HG03460 (cell line): ENCODE measurements at regions not wholly inside any gene's neighbourhood (a gene's known extent, or its start where the extent isn't known, plus 50 kb on each side); places are given as distances from the start of the nearest gene placed in this dataset.
"Not testable (repeated sequence)": the region's sequence is repeated elsewhere in the genome, so short reads cannot be mapped to it uniquely, and the experiment has no call there.

ENCODE experiments used
- ATAC-seq: cut with Tn5 transposase; IDR thresholded peaks from one replicate; pipeline ENCODE4 v1.9.1; 2021; ENCODE audit not compliant: unreplicated experiment

DNA sequence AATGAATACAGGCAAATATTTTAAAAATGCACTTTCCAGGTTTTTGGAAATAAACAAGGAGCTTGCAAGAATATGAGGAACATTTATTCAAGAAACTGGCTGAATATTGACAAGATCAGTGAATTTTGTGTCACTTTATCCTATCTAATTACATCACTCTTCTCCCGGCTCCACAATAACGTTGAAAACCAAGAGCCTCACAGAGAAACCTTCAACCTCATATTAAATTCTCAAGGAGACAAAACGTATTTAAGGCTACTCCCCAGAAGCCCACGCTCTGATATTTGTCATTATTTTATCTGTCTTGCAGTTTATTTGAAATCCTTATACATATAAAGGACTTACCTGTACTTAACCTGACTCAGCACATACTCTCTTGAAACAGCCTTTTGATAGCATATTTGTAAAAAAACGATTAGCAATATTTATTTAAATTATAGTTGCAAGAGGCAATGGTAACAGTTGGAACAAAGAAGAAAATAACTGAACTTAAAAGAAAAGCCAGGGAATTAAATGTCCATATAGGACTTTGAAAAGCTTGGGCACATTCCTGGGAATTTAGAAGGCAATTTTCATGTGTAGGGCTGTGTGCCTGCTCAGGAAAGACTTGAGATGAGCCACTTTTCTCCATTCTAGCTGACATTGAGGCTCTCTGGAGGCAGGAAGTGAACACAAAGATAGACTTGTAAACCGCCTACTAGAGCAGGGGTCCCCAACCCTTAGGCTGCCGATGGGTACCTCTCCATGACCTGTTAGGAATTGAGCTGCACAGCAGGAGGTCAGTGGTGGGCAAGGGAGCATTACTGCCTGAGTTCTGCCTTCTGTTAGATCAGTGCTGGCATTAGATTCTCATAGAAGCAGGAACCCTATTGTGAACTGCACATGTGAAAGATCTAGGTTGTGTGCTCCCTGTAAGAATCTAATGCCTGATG lies 636.4 kb downstream of the SLC16A7 start:
- ATAC-seq, result no peak

DNA sequence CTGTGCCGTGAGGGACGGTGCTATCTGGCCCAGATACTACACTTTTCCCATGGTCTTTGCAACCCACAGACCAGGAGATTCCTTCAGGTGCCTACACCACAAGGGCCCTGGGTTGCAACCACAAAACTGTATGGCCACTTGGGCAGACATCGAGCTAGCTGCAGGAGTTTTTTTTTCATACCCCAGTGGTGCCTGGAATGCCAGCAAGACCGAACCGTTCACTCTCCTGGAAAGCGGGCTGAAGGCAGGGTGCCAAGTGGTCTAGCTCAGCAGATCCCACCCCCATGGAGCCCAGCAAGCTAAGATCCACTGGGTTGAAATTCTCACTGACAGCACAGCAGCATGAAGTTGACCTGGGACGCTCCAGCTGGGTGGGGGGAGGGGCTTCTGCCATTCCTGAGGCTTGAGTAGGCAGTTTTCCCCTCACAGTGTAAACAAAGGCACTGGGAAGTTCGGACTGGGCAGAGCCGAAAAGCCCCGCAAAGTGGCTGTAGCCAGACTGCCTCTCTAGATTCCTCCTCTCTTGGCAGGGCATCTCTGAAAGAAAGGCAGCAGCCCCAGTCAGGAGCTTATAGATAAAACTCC lies 638.9 kb downstream of the SLC16A7 start:
- not testable (repeated sequence) for ATAC-seq

DNA sequence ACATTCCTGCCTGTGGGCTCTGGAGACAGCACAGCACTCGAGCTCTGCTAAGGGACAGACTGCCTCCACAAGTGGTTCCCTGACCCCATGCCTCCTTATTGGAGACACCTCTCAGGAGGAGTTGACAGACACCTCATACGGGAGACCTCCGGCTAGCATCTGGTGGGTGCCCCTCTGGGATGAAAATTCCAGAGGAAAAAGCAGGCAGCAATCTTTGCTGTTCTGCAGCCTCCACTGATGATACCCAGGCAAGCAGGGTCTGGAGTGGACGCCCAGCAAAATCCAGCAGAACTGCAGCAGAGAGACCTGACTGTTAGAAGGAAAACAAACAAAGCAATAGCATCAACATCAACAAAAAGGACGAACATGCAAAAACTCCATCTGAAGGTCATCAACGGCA lies 639.4 kb downstream of the SLC16A7 start:
- ATAC-seq, result no peak

DNA sequence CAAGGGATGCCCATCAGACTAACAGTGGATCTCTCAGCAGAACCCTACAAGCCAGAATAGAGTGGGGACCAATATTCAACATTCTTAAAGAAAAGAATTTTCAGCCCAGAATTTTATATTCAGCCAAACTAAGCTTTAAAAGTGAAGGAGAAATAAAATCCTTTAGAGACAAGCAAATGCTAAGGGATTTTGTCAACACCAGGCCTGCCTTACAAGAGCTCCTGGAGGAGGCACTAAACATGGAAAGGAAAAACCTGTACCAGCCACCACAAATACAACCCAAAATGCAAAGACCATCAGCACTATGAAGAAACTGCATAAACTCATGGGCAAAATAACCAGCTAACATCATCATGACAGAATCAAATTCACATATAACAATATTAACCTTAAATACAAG lies 640.6 kb downstream of the SLC16A7 start:
- not testable (repeated sequence) for ATAC-seq

DNA sequence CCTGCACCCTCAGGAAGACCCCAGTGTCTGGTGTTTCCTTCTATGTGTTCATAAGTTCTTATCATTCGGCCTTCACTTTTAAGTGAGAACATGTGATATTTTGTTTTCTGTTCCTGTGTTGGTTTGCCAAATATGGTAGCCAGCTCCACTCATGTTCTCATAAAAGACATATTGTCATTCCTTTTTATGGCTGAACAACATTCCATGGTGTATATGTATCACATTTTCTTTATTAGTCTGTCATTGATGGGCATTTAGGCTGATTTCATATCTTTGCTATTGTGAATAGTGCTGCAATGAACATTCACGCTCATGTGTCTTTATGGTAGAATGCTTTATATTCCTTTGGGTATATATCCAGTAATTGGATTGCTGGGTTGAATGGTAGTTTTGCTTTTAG lies 645.1 kb downstream of the SLC16A7 start:
- no peak for ATAC-seq

DNA sequence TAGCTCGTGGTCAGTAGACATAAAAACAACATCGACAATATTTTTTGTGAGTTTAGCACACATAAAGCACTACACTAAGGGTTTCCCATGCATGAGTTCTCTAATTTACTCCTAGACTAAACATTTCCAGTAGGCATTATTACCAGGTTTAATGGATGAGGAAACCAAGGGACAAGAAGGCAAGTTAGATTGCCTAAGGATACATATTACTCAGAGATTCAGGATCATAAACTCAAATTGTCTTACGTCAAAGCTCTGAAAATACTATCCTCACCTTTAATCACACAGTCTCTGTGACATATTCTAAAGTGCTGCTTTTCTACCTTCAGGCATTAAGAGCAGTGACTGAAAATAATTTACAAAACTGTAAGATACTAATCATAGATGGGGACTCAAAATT lies 655.3 kb downstream of the SLC16A7 start:
- ATAC-seq, result no peak

DNA sequence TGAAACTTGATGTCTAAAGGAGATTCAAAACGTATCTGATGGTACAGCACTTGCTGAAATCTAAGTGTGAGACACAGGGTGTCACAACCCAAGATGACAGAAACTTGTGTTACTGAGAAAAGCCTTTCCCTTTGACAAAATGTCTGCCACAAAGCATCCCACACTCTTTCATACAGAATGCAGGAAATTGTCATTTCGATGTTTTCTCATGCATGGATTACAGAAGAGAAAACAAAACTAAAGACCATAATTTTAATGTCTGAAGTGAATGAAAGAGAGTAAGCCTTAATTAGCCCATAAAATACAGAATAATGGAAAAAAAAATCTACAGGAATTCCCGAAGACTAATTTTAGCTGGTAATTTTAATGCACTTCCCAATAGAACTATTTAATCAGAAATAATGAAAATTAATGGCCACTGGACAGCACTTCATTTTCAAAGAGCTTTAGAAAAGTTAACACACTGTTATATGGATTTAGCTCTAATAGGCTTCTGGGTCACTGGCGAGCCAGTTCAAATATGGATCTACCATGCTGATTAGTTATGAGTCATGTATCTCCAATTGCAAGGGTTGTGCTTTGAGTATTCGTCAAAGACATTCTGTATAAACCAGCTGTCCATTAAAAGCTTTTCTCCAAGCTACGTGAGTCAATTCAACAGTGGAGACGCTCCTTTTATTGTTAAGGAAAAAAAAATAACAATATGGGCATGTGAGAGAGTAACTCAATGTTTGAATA lies 656.7 kb downstream of the SLC16A7 start:
- no peak for ATAC-seq

DNA sequence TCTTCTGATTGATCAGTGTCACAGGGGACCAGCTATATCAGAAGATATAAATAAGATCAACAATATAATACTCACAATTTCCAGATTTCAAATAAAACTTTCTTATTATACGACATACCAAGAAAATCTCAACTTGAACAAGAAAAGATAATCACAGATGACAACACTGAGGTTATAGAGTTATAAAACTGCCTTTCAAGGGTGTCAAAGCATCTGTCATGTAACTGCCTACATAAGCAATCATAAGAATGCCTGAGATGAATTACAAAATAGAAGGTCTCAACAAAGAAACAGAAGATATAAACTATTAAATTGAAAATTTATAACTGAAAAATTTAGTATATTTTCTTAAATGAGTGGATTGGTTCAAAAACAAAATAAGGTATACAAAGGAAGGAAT lies 659.2 kb downstream of the SLC16A7 start:
- no peak for ATAC-seq

DNA sequence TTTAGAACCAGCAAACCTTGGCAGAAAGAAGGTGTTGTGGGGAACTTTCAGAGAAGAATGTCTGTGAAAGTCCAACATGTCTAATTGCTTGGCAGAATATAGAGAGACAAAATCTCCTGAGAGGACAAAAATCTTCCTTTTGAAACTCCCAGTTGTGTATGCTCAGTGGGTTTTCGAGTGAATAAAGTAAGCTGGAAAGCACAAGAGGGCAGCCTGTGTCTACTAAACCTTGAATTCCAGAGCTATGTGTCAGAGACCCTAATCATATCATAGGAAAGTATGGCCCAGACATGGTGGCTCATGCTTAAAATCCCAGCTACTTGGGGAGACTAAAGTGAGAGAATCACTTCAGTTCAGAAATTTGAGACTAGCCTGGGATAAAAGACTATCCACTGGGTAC lies 661.2 kb downstream of the SLC16A7 start:
- ATAC-seq, result no peak

DNA sequence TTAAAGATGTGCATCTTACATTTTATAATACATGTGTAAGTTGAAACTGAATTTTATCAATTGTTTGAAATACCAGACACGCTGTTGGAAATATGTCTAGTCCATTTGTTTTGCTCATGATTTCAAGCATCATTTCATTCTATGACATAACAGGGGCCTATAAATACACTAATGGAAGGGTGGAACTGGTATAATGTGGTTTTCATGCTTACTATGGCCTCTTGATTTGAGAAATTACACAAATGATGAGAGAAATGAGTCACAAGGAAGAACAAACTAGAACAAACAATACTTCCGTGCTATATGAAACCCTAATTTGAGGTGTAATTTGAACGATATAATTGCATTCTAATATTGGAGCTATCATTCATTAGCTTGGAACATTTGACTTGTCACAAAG lies 663.4 kb downstream of the SLC16A7 start:
- ATAC-seq, result no peak

DNA sequence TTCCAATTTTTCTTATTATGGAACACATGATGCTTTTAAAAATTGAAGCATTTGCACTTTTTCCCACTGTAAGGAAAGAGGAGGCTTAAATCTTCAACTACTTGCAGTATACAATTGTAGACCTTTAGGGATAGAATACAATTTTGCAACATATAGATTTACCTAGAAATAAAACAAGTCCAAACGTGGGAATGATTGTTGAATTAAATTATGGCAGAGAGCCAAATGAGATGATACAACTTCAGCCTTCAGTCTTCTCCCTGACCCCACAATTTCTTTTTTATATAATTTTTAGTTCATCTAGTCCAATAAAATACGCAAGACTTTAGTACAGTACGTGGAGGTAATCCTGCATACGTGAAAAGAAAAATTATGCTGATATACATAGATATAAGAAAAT lies 666.5 kb downstream of the SLC16A7 start:
- no peak for ATAC-seq

DNA sequence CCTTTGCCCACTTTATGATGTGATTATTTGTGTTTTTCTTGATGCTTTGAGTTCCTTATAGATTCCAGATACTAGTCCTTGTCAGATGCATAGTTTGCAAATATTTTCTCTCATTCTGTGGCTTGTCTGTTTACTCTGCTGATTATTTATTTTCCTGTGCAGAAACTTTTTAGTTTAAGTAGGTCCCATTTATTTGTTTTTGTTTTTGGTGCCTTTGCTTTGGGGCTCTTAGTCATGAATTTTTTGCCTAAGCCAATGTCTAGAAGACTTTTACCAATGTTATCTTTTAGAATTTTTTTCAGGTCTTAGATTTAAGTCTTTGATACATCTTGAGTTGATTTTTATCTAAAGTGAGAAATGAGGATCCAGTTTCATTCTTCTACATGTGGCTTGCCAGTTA lies 667.3 kb downstream of the SLC16A7 start:
- no peak for ATAC-seq

DNA sequence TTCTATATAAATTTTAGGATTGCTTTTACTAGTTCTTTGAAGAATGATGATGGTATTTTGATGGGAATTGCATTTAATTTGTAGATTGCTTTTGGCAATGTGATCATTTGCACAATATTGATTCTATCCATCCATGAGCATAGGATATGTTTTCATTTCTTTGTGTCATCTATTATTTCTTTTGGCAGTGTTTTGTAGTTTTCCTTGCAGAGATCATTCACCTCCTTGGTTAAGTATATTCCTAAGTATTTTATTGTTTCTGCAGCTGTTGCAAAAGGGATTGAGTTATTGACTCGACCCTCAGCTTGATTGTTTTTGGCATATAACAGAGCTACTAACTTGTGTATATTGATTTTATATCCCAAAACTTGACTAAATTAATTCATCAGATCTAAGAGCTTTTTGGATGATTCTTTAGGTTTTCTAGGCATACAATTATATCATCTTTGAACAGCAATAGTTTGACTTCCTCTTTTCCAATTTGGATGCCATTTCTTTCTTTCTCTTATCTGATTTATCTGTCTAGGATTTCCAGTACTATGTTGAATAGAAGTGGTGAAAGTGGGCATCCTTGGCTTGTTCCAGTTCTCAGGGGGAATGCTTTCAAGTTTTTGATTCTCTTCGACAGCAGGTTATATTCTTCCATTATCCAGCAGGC lies 668.1 kb downstream of the SLC16A7 start:
- ATAC-seq, result no peak

DNA sequence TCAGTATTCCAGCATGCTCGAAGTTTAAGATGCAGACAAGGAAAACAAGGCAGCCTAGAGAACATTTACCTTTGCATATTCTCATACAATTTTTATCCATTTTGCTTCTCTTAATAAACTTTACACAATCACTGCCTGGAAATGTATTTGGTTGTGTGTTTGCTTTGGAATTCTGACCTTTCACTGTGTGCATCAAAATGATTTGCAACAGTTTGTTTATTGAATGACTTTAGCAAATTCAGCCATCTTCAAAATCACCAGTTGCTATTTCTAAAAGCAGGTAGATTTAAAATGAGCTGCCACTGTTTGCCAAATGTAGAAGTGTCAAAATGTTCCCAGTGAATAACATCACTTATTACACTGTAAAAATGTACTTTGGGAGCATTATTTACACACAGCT lies 669.9 kb downstream of the SLC16A7 start:
- ATAC-seq, result no peak

DNA sequence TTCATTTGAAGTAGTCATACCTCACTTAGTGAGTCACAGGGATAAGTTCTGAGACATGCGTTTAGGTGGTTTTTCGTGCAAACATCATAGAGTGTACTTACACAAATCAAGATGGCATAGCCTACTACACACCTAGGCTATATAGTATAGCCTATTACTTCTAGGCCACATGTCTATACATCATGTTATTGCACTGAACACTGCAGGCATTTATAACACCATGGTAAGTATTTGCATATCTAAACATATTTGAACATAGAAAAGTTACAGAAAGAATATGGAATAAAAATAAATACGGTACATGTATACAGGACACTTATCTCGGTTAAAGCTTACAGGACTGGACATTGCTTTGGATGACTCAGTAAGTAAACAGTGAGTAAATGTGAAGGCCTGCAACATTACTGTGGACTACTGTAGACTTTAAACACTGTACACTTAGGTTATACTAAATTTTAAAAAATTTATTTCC lies 670.6 kb downstream of the SLC16A7 start:
- no peak for ATAC-seq

DNA sequence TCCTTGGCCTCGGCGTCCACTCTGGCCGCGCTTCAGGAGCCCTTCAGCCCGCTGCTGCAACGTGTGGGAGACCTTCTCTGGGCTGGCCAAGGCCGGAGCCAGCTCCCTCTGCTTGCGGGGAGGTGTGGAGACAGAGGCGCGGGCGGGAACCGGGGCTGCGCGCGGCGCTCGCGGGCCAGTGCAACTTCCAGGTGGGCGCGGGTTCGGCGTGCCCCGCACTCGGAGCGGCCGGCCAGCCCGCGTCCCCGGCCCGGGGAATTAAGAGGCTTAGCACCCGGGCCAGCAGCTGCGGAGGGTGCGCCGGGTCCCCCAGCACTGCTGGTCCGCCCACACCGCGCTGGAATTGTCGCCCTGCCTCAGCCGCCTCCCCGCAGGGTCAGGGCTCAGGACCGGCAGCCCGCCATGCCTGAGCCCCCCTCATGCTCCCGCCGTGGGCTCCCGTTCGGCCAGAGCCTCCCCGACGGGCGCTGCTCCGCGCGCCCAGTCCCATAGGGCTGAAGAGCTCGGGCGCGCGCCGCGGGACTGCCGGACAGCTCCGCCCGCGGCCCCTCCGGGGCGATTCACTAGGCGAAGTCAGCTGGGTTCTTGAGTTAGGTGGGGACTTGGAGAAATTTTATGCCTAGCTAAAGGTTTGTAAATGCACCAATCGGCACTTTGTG lies 673.9 kb downstream of the SLC16A7 start:
- ATAC-seq, result no peak

DNA sequence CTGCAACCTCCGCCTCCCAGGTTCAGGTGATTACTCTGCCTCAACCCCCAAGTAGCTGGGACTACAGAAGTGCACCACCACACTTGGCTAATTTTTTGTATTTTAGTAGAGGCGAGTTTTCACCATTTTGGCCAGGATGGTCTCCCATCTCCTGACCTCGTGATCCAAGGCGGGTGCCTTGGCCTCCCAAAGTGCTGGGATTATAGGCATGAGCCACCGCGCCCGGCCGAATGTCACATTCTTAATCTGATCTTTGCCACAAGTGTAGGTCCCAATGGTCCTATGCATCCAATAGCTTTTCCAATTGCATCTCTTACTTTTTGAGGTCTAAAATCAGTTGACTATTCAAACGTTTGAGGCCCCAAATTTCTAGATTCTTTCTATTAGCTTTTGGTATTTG lies 676.0 kb downstream of the SLC16A7 start:
- ATAC-seq, result no peak

DNA sequence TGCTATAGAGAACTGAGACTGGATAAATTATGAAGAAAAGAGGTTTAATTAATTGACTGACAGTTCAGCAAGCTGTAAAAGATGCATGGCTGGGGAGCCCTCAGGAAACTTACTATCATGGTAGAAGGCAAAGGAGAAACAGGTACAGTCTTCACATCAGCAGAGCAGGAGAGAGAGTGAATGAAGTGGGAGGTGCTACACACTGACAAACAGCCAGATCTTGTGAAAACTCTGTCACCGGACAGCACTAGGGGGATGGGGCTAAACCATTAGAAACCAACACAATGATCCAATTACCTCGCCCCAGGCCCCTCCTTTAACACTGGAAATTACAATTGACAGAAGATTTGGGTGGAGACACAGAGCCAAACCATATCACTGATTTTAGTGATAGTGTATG lies 682.4 kb downstream of the SLC16A7 start:
- ATAC-seq, result no peak

DNA sequence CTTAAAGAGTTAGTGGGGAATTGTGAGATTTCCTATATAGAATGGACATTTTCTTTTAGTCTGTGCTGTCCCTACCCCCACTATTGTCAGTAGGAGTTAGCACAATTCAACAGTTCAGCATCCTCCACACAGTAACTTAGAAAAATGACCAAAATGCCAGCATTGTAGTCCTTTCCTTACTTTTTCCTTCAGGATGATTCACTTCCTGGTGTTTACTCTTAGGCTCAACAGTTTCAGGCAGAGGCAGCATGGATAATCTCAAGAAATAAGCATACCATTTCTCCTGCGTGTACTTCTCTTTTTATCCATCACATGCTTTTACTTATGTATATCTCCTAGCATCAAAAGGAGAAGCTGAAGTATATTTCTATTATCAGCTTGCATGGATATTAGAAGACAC lies 683.4 kb downstream of the SLC16A7 start:
- ATAC-seq, result no peak

DNA sequence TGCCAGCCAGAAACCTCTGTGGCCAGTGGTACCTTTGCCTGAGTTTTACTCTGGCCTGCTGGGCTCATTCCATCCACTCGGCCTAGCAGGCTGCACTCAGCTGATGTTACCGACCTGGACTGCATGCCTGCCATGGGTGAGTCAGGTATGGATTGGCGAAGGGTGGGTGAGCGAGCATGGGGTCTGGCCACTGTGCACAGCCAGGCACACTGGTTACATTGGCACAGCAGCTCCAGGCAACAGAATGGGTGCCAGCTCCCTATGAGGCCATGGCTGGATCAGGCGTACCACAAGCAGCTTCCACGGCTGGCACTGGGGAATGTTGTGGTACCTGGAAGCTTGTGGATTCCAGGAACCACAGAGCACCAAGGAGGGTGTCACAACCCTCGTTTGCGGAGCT lies 685.7 kb downstream of the SLC16A7 start:
- no peak for ATAC-seq

DNA sequence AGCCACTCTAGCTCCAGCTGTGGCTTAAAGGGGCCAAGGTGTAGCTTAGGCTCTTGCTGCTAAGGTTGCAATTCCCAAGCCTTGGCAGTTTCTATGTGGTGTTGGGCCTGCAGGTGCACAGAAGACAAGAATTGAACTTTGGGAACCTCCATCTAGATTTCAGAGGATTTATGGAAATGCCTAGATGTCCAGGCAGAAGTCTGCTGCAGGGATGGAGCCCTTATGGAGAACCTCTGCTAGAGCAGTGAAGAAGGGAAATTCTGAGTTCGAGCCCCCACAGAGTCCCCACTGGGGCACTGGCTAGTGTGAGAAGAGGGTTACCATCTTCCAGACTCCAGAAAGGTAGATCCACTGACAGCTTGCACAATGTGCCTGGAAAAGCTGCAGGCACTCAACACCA lies 694.7 kb downstream of the SLC16A7 start:
- ATAC-seq, result no peak
